Gastroesophageal sphincter (tissue), 4 donors: ENCODE measurements at regions not wholly inside any gene's neighbourhood (a gene's known extent, or its start where the extent isn't known, plus 50 kb on each side); places are given as distances from the start of the nearest gene placed in this dataset.

Experiments
- ATAC-seq: fragments of 150-250 bp; one replicate; pipeline ENCODE4 v1.9.1; 2016; ENCODE audit warnings: mild to moderate bottlenecking, moderate library complexity
- H3K27ac ChIP-seq, 4 donors: fragments of 200-600 bp; sonication (generic) in 3 of 4; 1 replicate in 3 of 4; 2 replicates in 1 of 4; pipeline ENCODE4 v1.5.1; 2016 to 2019
- H3K27me3 ChIP-seq: fragments of 200-600 bp; sonication (generic); one replicate; pipeline ENCODE4 v1.5.1; 2019
- H3K36me3 ChIP-seq, 2 donors: fragments of 200-600 bp; sonication (generic); one replicate each; pipeline ENCODE4 v1.5.1; 2019; ENCODE audit warnings: control low read depth in 1 of 2
- H3K4me1 ChIP-seq, 3 donors: fragments of 200-600 bp; sonication (generic); 1 replicate in 2 of 3; 2 replicates in 1 of 3; pipeline ENCODE4 v1.5.1; 2016 to 2019; ENCODE audit warnings: control low read depth in 2 of 3
- H3K4me3 ChIP-seq, 2 donors: fragments of 200-600 bp; sonication (generic); one replicate each; pipeline ENCODE4 v1.5.1; 2019; ENCODE audit warnings: mild to moderate bottlenecking in 1 of 2, moderate library complexity in 1 of 2
- H3K9me3 ChIP-seq, 3 donors: fragments of 200-600 bp; sonication (generic); one replicate each; pipeline ENCODE4 v1.5.1; 2017 to 2019; ENCODE audit warnings: control low read depth in 2 of 3
- EP300 ChIP-seq: sonication (generic); formaldehyde crosslinking; IDR thresholded peaks from one replicate; pipeline ENCODE4 v1.6.1; 2017; ENCODE audit warnings: antibody characterized with exemption, mild to moderate bottlenecking
- POLR2A ChIP-seq, 2 donors: fragments of 450-650 bp; IDR thresholded peaks; one replicate each; pipeline ENCODE4 v1.6.1; 2017; ENCODE audit warnings: antibody characterized with exemption in 2 of 2, mild to moderate bottlenecking in 2 of 2, moderate library complexity in 1 of 2
- POLR2AphosphoS5 ChIP-seq: sonication (generic); formaldehyde crosslinking; IDR thresholded peaks from one replicate; pipeline ENCODE4 v1.6.1; 2017; ENCODE audit warnings: antibody characterized with exemption
- WGBS, 2 donors: methylation state at CpG; one replicate each; pipeline ENCODE4 v1.1.5; 2018; ENCODE audit warnings: low coverage in 1 of 2; 5-methylcytosine and 5-hydroxymethylcytosine counted together
- TF ChIP-seq, protein P1 (sequence below), 4 experiments: fragments of 200-600 bp in 2 of 4; fragments of 450-650 bp in 2 of 4; sonication (generic) in 1 of 4; IDR thresholded peaks; one replicate each; pipeline ENCODE4 v1.5.1; 2017 to 2019; ENCODE audit warnings: antibody characterized with exemption in 4 of 4, mild to moderate bottlenecking in 2 of 4, moderate library complexity in 2 of 4

DNA sequence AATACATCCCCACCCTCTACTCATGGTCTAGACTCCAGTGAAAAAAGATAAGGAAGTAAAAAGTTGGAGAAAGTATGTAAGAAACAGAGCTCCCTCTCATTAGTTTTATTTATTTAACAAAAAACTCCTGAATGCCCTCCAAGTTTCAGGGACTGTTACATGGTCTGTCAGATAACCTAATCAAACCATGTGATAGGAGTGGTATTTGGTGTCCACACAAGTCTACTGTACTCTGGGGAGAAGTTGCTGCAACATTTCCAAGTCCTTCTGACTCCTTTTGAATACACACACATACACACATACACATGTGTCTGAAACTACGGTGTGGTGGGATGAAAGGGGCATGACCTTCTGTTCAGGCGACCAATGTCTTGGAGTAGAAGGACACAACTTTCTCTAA is 320.0 kb downstream of the ADGRG6 start:
- Histone ChIP-seq H3K27ac (no peak overlapping the region), H3K4me1 (no peaks in the 10 kb centered on the region), H3K27me3 (no peaks in the 10 kb centered on the region), H3K4me3 (no peak overlapping the region), H3K36me3 (no peaks in the 10 kb centered on the region), H3K9me3 (no peaks in the 10 kb centered on the region)
- ATAC-seq = no peak
- TF ChIP-seq EP300 = no peak
- no peak for TF ChIP-seq POLR2AphosphoS5
- no peak for TF ChIP-seq POLR2A (IDR thresholded peaks at IDR 0.05)
- TF ChIP-seq, protein P1, sequence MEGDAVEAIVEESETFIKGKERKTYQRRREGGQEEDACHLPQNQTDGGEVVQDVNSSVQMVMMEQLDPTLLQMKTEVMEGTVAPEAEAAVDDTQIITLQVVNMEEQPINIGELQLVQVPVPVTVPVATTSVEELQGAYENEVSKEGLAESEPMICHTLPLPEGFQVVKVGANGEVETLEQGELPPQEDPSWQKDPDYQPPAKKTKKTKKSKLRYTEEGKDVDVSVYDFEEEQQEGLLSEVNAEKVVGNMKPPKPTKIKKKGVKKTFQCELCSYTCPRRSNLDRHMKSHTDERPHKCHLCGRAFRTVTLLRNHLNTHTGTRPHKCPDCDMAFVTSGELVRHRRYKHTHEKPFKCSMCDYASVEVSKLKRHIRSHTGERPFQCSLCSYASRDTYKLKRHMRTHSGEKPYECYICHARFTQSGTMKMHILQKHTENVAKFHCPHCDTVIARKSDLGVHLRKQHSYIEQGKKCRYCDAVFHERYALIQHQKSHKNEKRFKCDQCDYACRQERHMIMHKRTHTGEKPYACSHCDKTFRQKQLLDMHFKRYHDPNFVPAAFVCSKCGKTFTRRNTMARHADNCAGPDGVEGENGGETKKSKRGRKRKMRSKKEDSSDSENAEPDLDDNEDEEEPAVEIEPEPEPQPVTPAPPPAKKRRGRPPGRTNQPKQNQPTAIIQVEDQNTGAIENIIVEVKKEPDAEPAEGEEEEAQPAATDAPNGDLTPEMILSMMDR (IDR thresholded peaks at IDR 0.05) = no peak
- 61 to 89% methylated on average over 2 of the region's 2 CpGs for WGBS, 2 donors

DNA sequence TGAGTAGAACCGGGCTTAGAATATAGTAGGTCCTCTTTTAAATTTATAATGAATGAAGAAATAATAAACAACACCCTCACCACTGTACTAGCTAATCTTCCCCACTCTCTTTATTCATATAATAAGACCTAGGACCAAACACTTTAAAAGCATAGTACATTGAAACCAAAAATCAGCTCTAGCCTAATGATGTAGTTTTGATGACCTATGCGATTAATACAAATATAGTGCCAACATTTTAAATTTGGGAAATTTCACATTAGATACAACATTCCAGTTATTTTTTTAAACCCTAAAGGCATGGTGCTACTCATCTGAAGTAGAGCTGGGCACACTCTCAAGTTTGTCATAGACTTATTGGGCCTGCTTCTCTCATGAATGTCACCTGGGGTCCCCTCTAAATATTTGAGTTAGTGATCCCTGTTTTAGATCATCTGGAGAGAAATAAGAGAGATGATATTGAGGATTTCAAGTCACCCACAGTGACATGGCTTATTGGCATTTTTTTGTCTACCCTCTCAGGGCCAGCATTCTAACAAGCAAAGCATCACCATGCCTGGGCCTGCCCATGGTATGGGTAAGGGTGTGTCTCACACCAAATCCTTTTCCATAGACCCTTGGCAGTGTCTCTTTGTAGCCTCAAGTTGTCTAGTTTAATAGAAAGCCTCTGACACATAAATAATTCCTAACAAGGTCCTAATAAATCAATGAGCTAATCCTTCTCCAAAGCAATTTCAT is 319.8 kb downstream of the HIVEP2 start:
- no peak overlapping the region for H3K4me3 ChIP-seq
- H3K27ac ChIP-seq = no peak overlapping the region
- no peaks in the 10 kb centered on the region for H3K36me3 ChIP-seq
- no peaks in the 10 kb centered on the region for H3K4me1 ChIP-seq
- no peak for ATAC-seq
- no peaks in the 10 kb centered on the region for H3K9me3 ChIP-seq
- 87 to 100% methylated on average over 2 of the region's 2 CpGs for WGBS, 2 donors
- no peak for TF ChIP-seq POLR2A (IDR thresholded peaks at IDR 0.05)
- H3K27me3 ChIP-seq = no peaks in the 10 kb centered on the region

DNA sequence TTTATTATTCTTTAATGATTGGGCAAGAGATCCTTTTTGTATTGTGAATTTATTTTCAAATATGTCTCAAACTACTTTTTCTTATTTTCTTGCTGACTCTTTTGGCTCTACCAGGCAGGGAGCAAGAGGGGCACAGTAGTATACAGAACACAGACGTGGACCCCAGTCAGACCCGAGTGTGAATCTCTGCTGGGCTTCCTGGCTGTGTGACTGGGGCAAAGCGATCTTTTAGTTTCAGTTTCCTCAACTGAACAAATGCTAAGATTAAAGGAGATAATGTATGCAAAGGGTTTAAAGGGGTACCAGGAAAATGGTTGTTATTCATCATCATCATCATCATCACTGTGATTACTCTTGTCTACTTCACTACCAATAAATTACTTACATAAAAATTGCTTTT is 317.5 kb downstream of the HIVEP2 start:
- Histone ChIP-seq H3K9me3 (no peaks in the 10 kb centered on the region), H3K27me3 (no peaks in the 10 kb centered on the region), H3K27ac (no peak overlapping the region), H3K4me3 (no peak overlapping the region), H3K36me3 (no peaks in the 10 kb centered on the region), H3K4me1 (no peaks in the 10 kb centered on the region)
- TF ChIP-seq POLR2AphosphoS5 (no peak), POLR2A (IDR thresholded peaks at IDR 0.05) (no peak), EP300 (no peak)
- TF ChIP-seq, protein P1 (IDR thresholded peaks at IDR 0.05) = no peak
- 79 to 83% methylated on average over 2 to 3 of the region's 3 CpGs for WGBS, 2 donors
- no peak for ATAC-seq

DNA sequence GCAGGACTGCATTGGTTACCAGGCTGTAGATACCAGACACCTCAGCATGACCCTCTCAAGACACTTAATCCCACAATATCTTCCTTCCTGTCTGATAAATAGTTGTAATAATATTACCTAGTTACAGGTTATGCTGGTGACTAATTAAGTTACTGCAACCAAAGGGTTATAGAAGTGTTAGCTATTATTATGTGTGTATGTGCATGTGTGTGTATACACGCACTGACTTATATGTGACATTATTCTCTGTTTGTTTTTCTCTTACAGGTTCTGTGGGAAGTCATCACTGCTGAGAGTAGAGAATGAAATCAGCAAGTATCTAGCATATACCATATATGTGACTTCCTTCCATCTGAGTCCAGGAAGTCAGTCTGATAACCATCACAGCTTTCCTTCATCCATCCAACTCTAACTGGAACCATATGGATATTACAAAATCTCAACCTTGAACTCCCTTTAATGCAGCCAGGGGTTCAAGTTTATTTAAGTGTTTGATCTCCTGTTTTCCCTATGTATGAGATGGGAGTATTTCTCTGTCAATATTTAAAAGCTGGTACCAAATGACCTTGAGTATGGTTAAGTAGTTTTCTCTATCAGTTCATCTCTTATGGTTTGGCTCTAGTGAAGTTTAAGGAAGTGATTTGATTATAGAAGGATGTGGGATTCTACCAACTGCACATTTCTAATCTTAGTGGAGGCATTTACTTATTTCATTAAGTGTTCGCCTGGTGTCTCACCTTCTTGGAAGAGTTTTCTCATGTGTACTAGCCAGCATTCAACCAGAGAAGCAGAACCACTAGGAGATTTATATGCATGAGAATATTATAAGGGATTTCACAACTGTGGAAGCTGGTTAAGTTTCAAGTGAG is 313.2 kb downstream of the HIVEP2 start:
- Histone ChIP-seq H3K4me1 (no peaks in the 10 kb centered on the region), H3K27ac (no peak overlapping the region), H3K9me3 (no peaks in the 10 kb centered on the region), H3K27me3 (no peaks in the 10 kb centered on the region), H3K36me3 (no peaks in the 10 kb centered on the region), H3K4me3 (no peak overlapping the region)
- TF ChIP-seq, protein P1 (IDR thresholded peaks at IDR 0.05) = no peak
- TF ChIP-seq POLR2AphosphoS5 = no peak
- no peak for TF ChIP-seq POLR2A (IDR thresholded peaks at IDR 0.05)
- no peak for TF ChIP-seq EP300
- 83 to 89% methylated on average over 2 of the region's 2 CpGs for WGBS, 2 donors
- ATAC-seq = no peak

DNA sequence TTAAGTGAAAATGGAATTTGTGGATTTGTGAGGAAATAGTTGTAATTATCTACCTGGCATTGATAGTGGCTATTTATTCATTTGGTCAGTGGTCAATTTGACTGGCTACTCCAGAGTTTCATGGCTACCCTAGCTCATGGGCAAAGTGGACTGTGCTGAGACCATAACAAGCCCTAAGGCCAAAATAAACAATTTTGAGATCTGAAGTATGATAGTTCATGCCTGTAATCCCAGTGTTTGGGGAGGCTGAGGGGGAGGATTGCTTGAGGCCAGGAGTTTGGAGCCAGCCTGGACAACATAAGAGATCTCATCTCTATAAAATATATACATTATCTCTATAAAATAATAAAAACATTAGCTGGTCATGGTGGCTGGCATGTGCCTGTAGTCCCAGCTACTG is 311.7 kb downstream of the HIVEP2 start:
- Histone ChIP-seq H3K36me3 (no peaks in the 10 kb centered on the region), H3K9me3 (no peaks in the 10 kb centered on the region), H3K4me3 (no peak overlapping the region), H3K27me3 (no peaks in the 10 kb centered on the region), H3K27ac (no peak overlapping the region), H3K4me1 (no peaks in the 10 kb centered on the region)
- TF ChIP-seq POLR2A (IDR thresholded peaks at IDR 0.05) (no peak), EP300 (no peak), POLR2AphosphoS5 (no peak)
- TF ChIP-seq, protein P1 (IDR thresholded peaks at IDR 0.05) = no peak
- ATAC-seq = no peak
